22Rv1 (cell line): ENCODE measurements at regions not wholly inside any gene's neighbourhood (a gene's known extent, or its start where the extent isn't known, plus 50 kb on each side); places are given as distances from the start of the nearest gene placed in this dataset.

ENCODE experiments used
- ZFX ChIP-seq: fragments of 450-650 bp; IDR thresholded peaks from 2 replicates; pipeline ENCODE4 v1.6.1; 2017; ENCODE audit warnings: antibody characterized with exemption, borderline replicate concordance
- TF ChIP-seq, protein P1 (sequence below): fragments of 450-650 bp; IDR thresholded peaks from 2 replicates; pipeline ENCODE4 v1.5.1; 2017; ENCODE audit warnings: mild to moderate bottlenecking

DNA sequence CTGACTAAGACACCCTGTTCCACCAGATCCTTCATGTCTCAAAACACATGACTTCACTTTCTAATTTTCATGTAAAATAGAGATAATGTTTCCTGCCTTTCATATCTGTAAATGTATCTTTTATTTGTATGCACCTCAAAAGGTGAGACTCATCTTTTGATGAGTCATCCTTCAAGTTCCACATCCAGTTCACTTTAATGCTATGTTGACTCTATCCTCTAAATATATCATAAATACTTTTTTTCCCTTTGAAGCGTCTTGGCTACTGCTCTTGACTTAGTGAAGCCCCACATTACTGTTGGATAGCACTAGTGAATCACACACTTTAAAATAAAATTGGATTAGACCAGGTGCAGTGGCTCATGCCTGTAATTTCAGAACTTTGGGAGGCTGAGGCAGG is 741.1 kb downstream of the VGLL3 start:
- TF ChIP-seq, protein P1, sequence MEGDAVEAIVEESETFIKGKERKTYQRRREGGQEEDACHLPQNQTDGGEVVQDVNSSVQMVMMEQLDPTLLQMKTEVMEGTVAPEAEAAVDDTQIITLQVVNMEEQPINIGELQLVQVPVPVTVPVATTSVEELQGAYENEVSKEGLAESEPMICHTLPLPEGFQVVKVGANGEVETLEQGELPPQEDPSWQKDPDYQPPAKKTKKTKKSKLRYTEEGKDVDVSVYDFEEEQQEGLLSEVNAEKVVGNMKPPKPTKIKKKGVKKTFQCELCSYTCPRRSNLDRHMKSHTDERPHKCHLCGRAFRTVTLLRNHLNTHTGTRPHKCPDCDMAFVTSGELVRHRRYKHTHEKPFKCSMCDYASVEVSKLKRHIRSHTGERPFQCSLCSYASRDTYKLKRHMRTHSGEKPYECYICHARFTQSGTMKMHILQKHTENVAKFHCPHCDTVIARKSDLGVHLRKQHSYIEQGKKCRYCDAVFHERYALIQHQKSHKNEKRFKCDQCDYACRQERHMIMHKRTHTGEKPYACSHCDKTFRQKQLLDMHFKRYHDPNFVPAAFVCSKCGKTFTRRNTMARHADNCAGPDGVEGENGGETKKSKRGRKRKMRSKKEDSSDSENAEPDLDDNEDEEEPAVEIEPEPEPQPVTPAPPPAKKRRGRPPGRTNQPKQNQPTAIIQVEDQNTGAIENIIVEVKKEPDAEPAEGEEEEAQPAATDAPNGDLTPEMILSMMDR, result no peak
- TF ChIP-seq ZFX, result no peak
